ENCODE measurements at regions not wholly inside any gene's neighbourhood (a gene's known extent, or its start where the extent isn't known, plus 50 kb on each side); places are given as distances from the start of the nearest gene placed in this dataset.

DNA sequence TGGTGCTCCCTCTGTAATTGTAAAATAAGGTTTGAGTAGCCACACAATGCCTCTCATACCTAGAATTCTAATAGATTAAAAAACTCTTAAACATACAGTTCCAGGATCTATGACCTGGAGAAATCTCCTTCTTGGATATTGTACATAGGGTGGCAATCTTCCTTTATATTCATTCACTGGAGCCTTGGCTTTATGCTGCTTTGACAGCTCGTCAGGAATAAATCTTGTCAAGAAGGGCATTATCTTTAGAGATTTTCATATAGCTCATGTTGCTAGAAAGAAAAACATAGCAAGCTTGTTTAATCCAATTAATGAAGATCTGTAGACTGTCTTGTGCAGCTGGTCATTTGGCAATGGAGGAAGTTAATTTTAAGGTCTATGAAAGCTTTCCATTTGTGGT lies 131.1 kb downstream of the PYDC2 start:
- TF ChIP-seq, protein P1, sequence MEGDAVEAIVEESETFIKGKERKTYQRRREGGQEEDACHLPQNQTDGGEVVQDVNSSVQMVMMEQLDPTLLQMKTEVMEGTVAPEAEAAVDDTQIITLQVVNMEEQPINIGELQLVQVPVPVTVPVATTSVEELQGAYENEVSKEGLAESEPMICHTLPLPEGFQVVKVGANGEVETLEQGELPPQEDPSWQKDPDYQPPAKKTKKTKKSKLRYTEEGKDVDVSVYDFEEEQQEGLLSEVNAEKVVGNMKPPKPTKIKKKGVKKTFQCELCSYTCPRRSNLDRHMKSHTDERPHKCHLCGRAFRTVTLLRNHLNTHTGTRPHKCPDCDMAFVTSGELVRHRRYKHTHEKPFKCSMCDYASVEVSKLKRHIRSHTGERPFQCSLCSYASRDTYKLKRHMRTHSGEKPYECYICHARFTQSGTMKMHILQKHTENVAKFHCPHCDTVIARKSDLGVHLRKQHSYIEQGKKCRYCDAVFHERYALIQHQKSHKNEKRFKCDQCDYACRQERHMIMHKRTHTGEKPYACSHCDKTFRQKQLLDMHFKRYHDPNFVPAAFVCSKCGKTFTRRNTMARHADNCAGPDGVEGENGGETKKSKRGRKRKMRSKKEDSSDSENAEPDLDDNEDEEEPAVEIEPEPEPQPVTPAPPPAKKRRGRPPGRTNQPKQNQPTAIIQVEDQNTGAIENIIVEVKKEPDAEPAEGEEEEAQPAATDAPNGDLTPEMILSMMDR (IDR thresholded peaks at IDR 0.05 in 8 of 11, conservative IDR thresholded peaks at IDR 0.05 in 3 of 11) = no peak
- no peak for TF ChIP-seq POLR2A (IDR thresholded peaks at IDR 0.05)

All from spleen (tissue), 7 donors.